ENCODE measurements at regions not wholly inside any gene's neighbourhood (a gene's known extent, or its start where the extent isn't known, plus 50 kb on each side); places are given as distances from the start of the nearest gene placed in this dataset.

DNA sequence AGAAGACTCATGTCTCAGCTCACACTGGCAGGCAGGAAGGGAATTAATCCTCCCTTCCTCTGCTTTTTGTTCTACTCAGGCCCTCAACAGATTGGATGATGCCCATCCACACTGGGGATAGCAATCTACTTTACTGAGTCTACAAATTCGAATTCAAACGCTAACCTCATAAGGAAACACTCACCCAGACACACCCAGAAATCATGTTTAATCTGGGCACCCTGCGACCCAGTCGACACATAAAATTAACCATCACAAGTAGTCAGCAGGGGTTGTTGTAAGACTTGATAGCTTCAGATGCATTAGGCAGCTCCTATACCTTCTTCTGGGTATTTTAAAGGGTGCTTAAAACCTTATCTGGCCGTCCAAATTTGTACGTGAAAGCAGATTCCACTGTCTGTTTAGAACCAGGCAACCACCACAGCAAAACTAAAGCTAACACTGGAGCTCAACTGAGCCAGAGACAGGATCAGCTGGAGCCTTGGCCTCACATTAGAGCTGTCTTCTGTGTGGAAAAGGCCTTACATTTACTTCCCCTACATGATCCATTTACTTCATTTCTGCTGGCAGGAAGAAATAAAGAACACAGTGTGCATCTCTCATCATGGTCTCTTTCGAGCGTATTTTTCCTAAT lies 407.3 kb upstream of the PPP2R3A start:
- no peak for TF ChIP-seq TEAD4 (IDR thresholded peaks at IDR 0.05)
- TF ChIP-seq MAX (IDR thresholded peaks at IDR 0.05) = no peak

DNA sequence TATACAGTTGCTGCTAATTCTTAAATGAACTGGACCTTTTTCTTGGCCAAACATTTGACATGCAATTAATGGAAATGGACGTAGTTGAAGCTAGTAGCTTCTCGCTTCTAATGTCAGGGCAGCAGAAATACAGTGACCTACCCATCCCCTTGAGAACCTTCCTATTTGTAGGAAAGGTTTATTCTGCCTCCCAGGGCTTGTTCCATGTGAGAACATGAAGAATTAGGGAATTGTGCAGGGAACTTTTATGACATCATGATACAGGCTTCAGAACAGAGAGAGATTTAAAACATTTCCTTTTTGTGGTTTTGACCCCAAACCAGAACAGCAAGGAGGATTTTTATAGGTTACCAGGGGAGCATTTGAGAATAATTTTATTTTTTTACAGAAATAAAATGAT lies 406.6 kb upstream of the PPP2R3A start:
- TF ChIP-seq YY1 (IDR thresholded peaks at IDR 0.05; ENCODE audit: low read depth) (no peak), NFIC (IDR thresholded peaks at IDR 0.05) (no peak), ZBTB7A (IDR thresholded peaks at IDR 0.05; ENCODE audit: low read depth) (no peak), EP300 (IDR thresholded peaks at IDR 0.05; ENCODE audit: borderline replicate concordance) (no peak), USF1 (IDR thresholded peaks at IDR 0.05) (no peak), MAX (IDR thresholded peaks at IDR 0.05) (no peak), CREB1 (IDR thresholded peaks at IDR 0.05; ENCODE audit: low read depth) (no peak), EGR1 (IDR thresholded peaks at IDR 0.05) (no peak), TEAD4 (IDR thresholded peaks at IDR 0.05) (no peak), RAD21 (IDR thresholded peaks at IDR 0.05; ENCODE audit: low read depth) (no peak)

- no peak for TF ChIP-seq TAF1 (IDR thresholded peaks at IDR 0.05; ENCODE audit: low read depth)
- TF ChIP-seq RAD21 (IDR thresholded peaks at IDR 0.05; ENCODE audit: low read depth) = no peak
- no peak for TF ChIP-seq ZBTB7A (IDR thresholded peaks at IDR 0.05; ENCODE audit: low read depth)
- no peak for TF ChIP-seq EGR1 (IDR thresholded peaks at IDR 0.05)
- TF ChIP-seq CREB1 (IDR thresholded peaks at IDR 0.05; ENCODE audit: low read depth) = no peak
- TF ChIP-seq TCF12 (IDR thresholded peaks at IDR 0.05; ENCODE audit: low read depth) = no peak
- no peak for TF ChIP-seq YY1 (IDR thresholded peaks at IDR 0.05; ENCODE audit: low read depth)
- no peak for TF ChIP-seq EP300 (IDR thresholded peaks at IDR 0.05; ENCODE audit: borderline replicate concordance)
- no peak for TF ChIP-seq FOXM1 (IDR thresholded peaks at IDR 0.05; ENCODE audit: borderline replicate concordance, low read depth)
- no peak for TF ChIP-seq CEBPB (IDR thresholded peaks at IDR 0.05)
- no peak for TF ChIP-seq REST (IDR thresholded peaks at IDR 0.05; ENCODE audit: low read depth)
- TF ChIP-seq MAX (IDR thresholded peaks at IDR 0.05) = no peak
- no peak for TF ChIP-seq USF1 (IDR thresholded peaks at IDR 0.05)
- no peak for TF ChIP-seq TEAD4 (IDR thresholded peaks at IDR 0.05)
- TF ChIP-seq NFIC (IDR thresholded peaks at IDR 0.05) = no peak
Measured at GRCh38 chr3:135559802-135560201, 405.7 kb upstream of the PPP2R3A start.

DNA sequence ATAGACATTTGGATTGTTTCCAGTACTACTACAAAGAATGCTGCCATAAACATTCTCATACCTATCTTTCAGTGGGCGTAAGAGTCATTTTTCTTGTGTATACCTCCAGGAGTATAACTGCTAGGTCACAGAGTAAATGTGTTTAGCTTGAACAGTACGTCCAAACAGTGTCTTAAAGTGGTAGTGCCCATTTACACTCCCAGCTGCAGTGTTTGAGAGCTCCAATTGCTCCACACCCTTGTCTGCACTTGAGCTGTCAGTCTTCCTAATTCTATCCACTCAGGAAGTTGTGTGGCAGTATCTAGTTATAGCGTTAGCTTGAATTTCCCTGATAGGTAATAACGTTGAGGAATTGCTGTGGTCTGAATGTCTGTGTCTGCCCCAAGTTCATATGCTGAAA lies 404.7 kb upstream of the PPP2R3A start:
- TF ChIP-seq EGR1 (IDR thresholded peaks at IDR 0.05) (no peak), EP300 (IDR thresholded peaks at IDR 0.05; ENCODE audit: borderline replicate concordance) (no peak), RAD21 (IDR thresholded peaks at IDR 0.05; ENCODE audit: low read depth) (no peak)

DNA sequence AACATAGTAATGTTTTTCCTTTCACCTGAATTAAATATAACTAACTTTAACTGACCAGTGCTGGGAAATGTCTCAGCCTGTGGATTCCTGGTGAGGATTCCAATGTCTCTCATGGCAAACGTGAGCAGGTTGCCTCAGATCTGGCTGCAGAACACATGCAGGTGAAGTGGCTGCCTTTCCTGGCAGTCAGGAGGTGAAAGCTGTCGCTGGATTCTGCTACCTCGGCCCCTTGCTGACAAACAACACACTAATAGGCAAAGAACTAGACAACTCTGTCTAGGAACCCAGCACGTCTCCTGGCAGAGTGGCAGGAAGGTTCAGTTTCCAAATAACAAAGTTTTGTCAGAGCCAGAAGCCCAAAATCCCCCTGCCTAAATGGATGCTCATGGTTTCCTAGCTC lies 400.8 kb upstream of the PPP2R3A start:
- TF ChIP-seq USF1 (IDR thresholded peaks at IDR 0.05) = no peak
- TF ChIP-seq CEBPB (IDR thresholded peaks at IDR 0.05) = no peak
- no peak for TF ChIP-seq FOXM1 (IDR thresholded peaks at IDR 0.05; ENCODE audit: borderline replicate concordance, low read depth)
- no peak for TF ChIP-seq YY1 (IDR thresholded peaks at IDR 0.05; ENCODE audit: low read depth)
- no peak for TF ChIP-seq TCF12 (IDR thresholded peaks at IDR 0.05; ENCODE audit: low read depth)
- no peak for TF ChIP-seq TEAD4 (IDR thresholded peaks at IDR 0.05)
- TF ChIP-seq TAF1 (IDR thresholded peaks at IDR 0.05; ENCODE audit: low read depth) = no peak
- TF ChIP-seq MAX (IDR thresholded peaks at IDR 0.05) = no peak
- TF ChIP-seq REST (IDR thresholded peaks at IDR 0.05; ENCODE audit: low read depth) = no peak
- TF ChIP-seq RAD21 (IDR thresholded peaks at IDR 0.05; ENCODE audit: low read depth) = no peak
- no peak for TF ChIP-seq CREB1 (IDR thresholded peaks at IDR 0.05; ENCODE audit: low read depth)
- TF ChIP-seq EGR1 (IDR thresholded peaks at IDR 0.05) = no peak
- no peak for TF ChIP-seq ZBTB7A (IDR thresholded peaks at IDR 0.05; ENCODE audit: low read depth)
- no peak for TF ChIP-seq EP300 (IDR thresholded peaks at IDR 0.05; ENCODE audit: borderline replicate concordance)
- no peak for TF ChIP-seq NFIC (IDR thresholded peaks at IDR 0.05)

Data from Ishikawa (cell line).